HPDE6-E6E7 (cell line): ENCODE measurements at regions not wholly inside any gene's neighbourhood (a gene's known extent, or its start where the extent isn't known, plus 50 kb on each side); places are given as distances from the start of the nearest gene placed in this dataset.

Experiments
- DNase-seq: peaks from one replicate; pipeline ENCODE4 v3.0.0; 2011; ENCODE audit warnings: missing footprints; ENCODE audit errors: extremely low spot score

GRCh38 chr20:4513720-4514119 lies 172.5 kb upstream of the PRNP start:
- peak; percentile 55 for DNase-seq

- DNase-seq = peak; percentile 77
These were observed 173.2 kb upstream of the PRNP start for GRCh38 chr20:4512891-4513550.

GRCh38 chr20:4511776-4512175 lies 174.5 kb upstream of the PRNP start:
- DNase-seq = no peak

DNA sequence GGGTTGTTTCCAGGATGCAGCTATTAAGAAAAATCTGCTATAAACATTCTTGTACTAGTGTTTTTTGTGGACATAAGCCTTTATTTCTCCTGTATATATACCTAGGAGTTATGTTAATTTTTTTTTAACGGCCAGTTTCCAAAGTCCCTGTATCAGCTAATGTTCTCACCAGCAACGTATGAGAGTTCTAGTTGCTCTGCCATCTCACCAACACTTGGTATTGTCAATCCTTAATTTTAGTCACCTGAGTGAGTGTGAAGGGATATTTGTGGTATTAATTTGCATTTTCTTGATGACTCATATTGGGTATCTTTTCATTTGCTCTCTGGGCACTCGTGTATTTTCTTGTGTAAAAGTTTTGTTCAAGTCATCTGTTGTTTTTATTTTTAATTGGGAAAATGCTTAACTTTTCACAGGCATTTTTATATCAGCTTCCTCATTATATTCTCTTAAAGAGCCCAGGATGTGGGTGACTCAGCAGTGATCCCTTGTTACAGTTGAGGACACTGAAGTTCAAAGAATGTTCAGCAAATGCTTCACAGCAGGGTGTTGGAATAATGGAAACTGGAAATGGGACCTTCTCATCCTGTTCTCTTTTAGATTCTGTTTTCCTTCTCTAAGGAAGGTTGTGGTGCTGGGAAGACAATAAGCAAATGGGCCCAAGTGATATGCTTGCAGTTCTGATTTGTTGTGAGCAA lies 176.3 kb upstream of the PRNP start:
- no peak for DNase-seq

GRCh38 chr20:4508773-4509172 lies 177.5 kb upstream of the PRNP start:
- DNase-seq = no peak

DNA sequence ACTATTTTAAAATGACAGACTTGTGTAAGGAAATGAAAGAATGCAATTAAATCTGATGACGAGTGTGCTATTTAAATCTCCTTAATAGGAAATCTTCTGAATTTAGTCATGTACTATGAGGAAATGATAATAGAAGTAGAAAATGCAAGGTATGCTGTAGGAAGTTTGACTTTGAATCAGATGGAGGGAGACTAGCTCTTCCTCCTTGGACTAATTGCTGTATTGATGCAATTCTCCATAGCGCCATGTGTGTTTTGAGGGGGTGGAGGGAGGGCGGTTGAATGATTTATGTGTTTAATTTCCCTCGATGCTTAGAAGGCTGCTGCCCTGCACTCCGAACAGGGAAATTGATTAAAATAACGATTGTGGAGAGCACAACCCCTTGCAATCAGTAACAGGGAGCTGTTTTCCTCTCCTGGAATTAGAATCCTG lies 179.0 kb upstream of the PRNP start:
- no peak for DNase-seq

- DNase-seq = no peak
These were observed 181.4 kb upstream of the PRNP start for GRCh38 chr20:4504814-4505213.

- no peak for DNase-seq
These were observed 183.5 kb upstream of the PRNP start for GRCh38 chr20:4502756-4503155.

DNA sequence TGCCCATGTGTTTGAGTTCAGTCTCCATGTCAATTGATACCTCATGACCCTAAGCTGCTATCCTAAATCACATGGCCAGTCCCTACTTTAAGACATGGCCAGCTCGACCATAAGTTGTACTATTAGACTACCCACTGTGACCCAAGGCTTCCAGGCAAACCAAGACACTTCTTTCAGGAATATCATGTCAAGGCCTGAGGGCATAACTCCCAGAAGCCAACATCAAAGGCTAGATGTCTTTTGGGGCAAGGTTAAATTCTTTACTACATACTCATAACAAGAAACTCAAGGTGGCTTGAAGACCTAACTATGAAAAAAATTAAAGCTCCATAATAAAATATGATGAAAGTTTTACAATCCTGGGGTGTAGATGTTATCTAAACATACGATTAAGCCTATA lies 192.9 kb upstream of the PRNP start:
- no peak for DNase-seq

- DNase-seq = no peak
These were observed 194.6 kb upstream of the PRNP start for GRCh38 chr20:4491643-4492042.

DNA sequence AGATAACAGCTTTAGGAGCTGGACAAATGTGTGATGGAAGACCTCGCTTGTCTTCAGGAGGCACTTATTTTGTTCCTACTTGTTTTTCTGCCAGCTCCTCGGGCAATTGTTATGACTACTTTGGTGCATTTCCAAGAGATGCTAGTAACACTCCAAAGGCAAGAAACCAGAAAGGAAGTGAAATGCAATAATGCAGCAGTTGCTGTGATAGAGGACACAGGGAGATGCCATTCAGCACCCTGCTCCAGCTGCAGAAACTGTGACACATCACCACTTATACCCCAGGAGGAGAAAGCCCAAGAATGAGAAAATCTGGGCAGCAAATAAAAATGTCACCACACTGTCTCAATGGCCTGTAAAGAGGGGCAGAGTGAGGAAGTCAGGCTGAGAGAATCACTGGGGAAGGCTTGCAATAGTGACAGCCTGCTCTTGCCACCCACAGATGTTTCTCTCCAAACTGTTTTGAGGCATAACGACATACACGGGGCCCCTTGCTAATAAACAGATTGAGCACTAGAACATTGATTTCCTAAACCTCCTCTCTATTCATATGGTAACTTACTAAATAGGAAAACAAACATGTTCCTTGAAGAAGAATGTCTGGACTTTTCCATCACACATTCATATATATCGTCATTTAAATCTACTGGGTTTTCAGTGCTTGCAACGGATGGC lies 195.5 kb upstream of the PRNP start:
- no peak for DNase-seq

GRCh38 chr20:4490045-4490444 lies 196.2 kb upstream of the PRNP start:
- DNase-seq = no peak

DNA sequence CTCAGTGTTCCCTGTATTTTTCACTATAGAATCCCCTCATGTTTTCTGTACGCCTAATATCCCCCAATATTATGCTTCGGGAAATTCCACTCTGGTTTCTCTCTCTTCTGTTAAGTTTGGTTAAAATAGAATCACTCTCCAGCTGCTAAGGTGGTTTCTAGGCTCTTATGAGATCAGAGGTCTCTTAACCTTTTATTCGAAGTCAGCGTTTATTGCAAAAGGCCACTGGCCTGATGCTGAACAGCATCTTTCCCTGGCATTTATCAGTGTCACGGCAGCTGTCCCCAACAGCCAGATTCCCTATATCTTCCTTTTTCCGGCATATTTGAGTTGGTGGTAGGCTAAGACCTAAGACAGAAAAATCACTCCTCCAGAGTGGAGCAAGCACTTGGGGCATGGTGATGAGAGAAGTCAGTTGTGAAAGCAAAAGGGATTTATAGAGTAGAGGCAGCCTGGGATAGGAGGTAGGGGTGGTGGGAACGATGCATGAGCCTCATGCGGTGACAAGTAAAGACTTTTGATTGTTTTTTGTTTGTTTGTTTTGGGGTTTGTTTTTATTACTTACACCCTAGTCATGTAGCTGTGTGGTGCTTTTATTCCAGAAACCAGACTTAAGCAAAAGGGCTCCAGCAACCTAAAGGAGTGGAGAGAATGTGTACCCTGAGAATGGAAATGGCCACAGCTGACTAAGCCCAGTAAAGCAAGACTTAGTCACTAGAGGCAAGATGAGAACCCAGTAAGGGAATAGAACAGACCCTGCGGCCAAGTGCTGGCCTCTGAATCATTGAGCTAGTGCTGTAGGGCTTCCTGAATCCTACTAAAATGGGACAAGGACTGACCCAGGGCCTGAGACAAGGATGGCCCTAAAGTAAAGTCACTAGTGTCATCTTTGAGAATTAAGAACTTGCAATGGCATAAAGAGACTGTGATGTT lies 197.6 kb upstream of the PRNP start:
- DNase-seq = peak; percentile 70

- DNase-seq = no peak
These were observed 201.8 kb upstream of the PRNP start for GRCh38 chr20:4484379-4484997.

- DNase-seq = no peak
These were observed 202.3 kb upstream of the PRNP start for GRCh38 chr20:4483961-4484360.

DNA sequence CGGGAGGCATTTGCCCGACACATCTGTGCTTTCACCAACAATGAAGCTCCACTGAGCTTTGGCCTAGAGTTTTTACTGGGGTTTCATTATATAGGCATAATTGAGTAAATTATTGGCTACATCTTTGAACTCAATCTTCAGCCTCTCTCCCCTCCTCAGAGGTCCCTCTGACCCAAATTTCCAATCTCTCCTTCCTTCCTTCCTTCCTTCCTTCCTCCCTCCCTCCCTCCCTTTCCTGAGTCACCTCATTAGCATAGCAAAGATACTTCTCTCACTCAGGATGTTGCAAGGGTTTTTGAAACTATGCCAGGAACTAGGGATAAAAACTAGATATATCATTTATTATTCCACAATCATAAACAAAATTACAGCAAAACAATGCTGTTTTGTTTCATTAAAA lies 202.8 kb upstream of the PRNP start:
- no peak for DNase-seq

DNA sequence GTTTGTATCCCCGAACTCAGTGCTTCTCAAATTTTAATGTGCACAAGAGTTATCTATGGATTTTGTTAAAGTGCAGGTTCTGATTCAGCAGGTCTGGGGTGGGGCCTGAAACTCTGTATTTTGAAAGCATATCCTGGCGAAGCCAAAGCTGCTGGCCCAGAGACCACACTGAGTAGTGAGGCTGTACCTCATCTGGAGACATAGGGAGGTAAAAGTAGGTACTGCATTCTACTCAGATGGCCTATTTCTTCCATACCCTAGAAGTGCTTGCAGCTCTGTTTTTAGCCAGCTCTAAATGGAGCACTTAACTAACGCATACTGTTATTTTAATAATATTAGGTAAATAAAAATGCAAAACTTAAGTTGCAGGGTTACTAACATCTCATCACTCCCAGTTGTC lies 206.2 kb upstream of the PRNP start:
- no peak for DNase-seq

DNA sequence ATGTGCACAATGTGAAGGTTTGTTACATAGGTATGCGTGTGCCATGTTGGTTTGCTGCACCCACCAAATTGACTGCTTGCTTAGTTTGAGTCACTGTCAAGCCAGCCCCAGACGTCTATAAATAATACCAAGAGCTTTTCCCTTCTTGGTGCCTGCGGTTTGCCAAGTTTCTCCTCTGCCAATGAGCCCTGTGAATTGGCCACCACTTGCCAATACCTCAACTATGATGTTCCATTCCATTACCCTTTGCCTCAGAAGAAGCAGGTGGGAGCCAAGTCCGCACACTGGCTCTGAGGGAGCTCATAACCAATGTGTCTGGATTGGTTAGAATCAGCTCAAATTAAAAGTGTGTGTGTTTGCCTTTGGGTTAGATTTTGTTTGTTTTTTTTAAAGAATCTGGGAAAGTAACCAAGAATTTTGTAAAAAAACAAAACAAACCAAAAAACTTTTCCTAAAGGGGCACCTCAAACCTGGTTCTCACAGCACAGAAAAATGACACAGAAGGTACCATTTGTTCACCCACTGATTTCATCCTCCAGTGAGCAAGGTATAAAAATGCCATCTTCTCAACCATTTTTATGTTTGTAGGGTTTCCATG lies 209.3 kb upstream of the PRNP start:
- no peak for DNase-seq

DNA sequence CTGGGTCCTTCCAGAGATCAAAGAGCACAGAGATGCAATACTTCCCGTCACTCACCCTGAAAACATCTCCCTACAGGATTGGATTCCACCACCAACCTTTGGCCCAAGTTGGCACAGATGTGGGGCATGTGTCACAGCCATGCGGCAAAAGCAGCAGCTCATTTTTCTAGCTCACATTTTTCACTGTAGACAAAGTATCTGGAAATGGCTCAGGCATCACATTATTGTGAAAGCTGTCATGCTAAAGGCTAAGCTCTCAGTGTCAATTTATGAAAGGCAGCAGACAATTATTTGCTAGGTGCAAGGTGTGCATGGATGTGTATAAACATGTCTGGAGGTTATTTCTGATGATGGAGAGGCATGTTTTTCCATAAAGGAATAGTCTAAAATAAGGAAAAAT lies 213.3 kb upstream of the PRNP start:
- no peak for DNase-seq

GRCh38 chr20:4471221-4471620 lies 215.0 kb upstream of the PRNP start:
- no peak for DNase-seq

DNA sequence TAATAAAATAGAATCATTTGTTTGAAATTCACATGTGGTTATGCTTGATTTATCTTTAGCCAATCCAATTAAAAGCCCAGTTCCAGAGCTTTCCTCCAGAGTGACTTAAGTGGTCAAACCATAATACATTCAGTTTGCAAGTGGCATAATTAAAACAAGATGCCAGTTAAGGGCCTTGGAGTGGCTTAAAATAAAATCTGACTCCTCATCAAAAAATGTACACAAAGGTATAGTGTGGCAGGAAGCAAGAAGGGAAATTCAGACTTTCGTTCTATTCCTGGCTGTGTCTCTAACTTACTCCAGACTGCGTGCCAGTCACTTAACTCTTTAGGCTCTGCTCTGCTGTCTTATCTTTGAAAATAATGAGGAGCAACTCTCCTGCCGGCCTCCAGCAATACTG lies 215.9 kb upstream of the PRNP start:
- DNase-seq = no peak
